GM18909 (cell line): ENCODE measurements at regions not wholly inside any gene's neighbourhood (a gene's known extent, or its start where the extent isn't known, plus 50 kb on each side); places are given as distances from the start of the nearest gene placed in this dataset.

ENCODE experiments used
- ATAC-seq: cut with Tn5 transposase; IDR thresholded peaks from one replicate; pipeline ENCODE4 v1.9.1; 2021; ENCODE audit warnings: mild to moderate bottlenecking; ENCODE audit not compliant: unreplicated experiment, poor library complexity

DNA sequence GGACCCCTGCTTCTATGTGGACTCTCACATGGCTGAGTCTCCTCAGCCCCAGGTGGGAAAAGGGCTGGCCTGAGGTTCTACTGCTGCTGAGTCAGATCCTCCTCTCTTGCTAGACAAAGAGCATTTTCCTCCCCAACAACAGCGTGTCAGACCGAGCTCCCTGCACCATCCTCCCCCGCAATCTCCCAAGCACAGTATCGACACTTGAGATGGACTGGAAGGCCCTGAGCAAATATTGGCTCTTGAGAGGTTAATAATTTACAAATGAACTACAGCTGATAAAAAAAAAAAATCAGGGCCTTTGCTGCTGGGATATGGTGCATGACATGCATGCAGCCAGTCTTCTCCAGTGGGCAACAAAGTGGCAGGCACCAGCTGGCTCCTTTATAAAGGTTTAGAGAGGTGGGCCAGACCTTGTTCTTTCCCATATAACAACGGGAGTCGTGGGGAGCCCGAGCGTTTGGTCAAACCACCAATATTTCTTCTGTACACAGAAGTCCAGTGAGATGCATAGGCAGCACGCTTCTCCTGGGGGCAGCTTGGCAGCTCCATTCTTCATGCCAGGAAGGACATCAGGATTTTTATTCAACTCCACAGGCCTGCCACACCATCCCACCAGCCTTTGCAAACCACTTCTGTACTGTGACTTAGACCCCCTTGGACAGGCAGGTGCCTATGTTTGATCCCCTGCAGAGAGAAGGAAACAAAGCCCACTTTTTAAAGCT is 55.4 kb upstream of the CAMK1G start:
- no peak for ATAC-seq

DNA sequence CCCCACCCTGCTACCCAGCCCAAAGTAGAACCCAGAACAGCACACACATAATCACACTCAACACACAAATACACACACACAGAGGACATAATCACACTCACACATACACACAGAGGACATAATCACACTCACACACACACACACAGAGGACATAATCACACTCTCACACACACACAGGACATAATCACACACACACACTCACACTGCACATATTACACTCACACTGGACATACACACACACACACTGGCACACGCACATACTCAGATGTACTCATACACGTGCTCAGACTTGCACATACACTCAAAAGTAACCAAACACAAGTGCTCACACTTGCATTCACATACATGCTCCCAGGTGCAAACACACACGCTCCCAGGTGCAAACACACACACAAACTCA is 54.3 kb upstream of the CAMK1G start:
- ATAC-seq, result no peak

GRCh38 chr1:209531006-209531405 is 52.5 kb upstream of the CAMK1G start:
- ATAC-seq, result no peak

GRCh38 chr1:209531549-209531948 is 52.0 kb upstream of the CAMK1G start:
- ATAC-seq, result no peak
